HepG2 (cell line): ENCODE measurements at regions not wholly inside any gene's neighbourhood (a gene's known extent, or its start where the extent isn't known, plus 50 kb on each side); places are given as distances from the start of the nearest gene placed in this dataset.

ENCODE experiments used
- ATAC-seq: fragments of 200-7000 bp; cut with Tn5 transposase; 3 replicates; pipeline ENCODE4 v1.9.1; 2020; ENCODE audit warnings: mild to moderate bottlenecking, moderate library complexity
- BruUV-seq: library from RNA; stranded (reverse); fragments of 400-500 nt; replicated peaks from 2 replicates; lab custom pipeline; 2021; lab: Mats Ljungman, UMichigan
- CTCF ChIA-PET: fragments of 300-600 bp; formaldehyde crosslinking; extraction: SDS; loops from one replicate; lab custom pipeline; 2021; ENCODE audit warnings: low total read pairs, inconsistent platforms, low intra/inter-chr PET ratio; lab: Yijun Ruan, JAX
- POLR2A ChIA-PET: fragments of 350-600 bp; sonication (Branson Sonifier 250); formaldehyde crosslinking; loops from one replicate; lab custom pipeline; 2020; ENCODE audit warnings: antibody characterized with exemption, inconsistent platforms; lab: Yijun Ruan, JAX
- DNase-seq: peaks from one replicate; pipeline ENCODE4 v3.0.0-alpha.2; 2015; ENCODE audit warnings: low spot score
- FAIRE-seq: peaks from 3 replicates; lab custom pipeline; 2011; peaks lifted over from hg19 to GRCh38; lab: Jason Lieb, UNC
- H2AFZ ChIP-seq: one replicate; pipeline ENCODE4 v1.6.1; 2011; ENCODE audit warnings: low read length, inconsistent platforms
- H3K27ac ChIP-seq: fragments of 300-600 bp; 3 replicates; pipeline ENCODE4 v1.8.0; 2011; ENCODE audit warnings: mixed run types, mild to moderate bottlenecking, mixed read lengths, low read length, inconsistent platforms; ENCODE audit not compliant: insufficient read depth; ENCODE audit errors: extremely low read length
- H3K27me3 ChIP-seq, 2 experiments: fragments of 200-600 bp in 1 of 2; 2 replicates in 1 of 2; 3 replicates in 1 of 2; pipeline versions ENCODE4 v1.6.0 to v1.8.0; 2011; ENCODE audit warnings: low read length in 2 of 2, mild to moderate bottlenecking in 2 of 2, moderate library complexity in 2 of 2, inconsistent platforms in 1 of 2; ENCODE audit not compliant: insufficient read depth in 2 of 2, control insufficient read depth in 1 of 2
- H3K36me3 ChIP-seq, 2 experiments: fragments of 200-600 bp in 1 of 2; replicated peaks in 1 of 2; 2 replicates in 1 of 2; 3 replicates in 1 of 2; pipeline versions ENCODE4 v1.5.1 to v1.8.0; 2011; ENCODE audit warnings: low read length in 2 of 2, inconsistent platforms in 1 of 2; ENCODE audit not compliant: insufficient read depth in 2 of 2, control insufficient read depth in 1 of 2
- H3K4me1 ChIP-seq: 2 replicates; pipeline ENCODE4 v1.5.1; 2012; ENCODE audit warnings: low read length, inconsistent platforms; ENCODE audit not compliant: insufficient read depth
- H3K4me2 ChIP-seq: 2 replicates; pipeline ENCODE4 v1.6.0; 2011; ENCODE audit warnings: low read depth, low read length, inconsistent platforms
- H3K4me3 ChIP-seq, 3 experiments: fragments of 200-600 bp in 1 of 3; sonication (generic), shearing (Covaris generic) in 1 of 3; replicated peaks in 1 of 3; 2 replicates each; pipeline ENCODE4 v1.5.1; 2011 to 2016; ENCODE audit warnings: low read length in 3 of 3, inconsistent platforms in 2 of 3, low read depth in 2 of 3, mild to moderate bottlenecking in 2 of 3, control low read depth in 1 of 3, mixed read lengths in 1 of 3; ENCODE audit not compliant: insufficient read depth in 1 of 3
- H3K79me2 ChIP-seq: one replicate; pipeline ENCODE4 v1.6.1; 2011; ENCODE audit warnings: low read length, inconsistent platforms; ENCODE audit not compliant: insufficient read depth
- H3K9ac ChIP-seq: 2 replicates; pipeline ENCODE4 v1.6.0; 2011; ENCODE audit warnings: mild to moderate bottlenecking, low read depth, low read length, inconsistent platforms; ENCODE audit not compliant: insufficient read depth
- H3K9me3 ChIP-seq: 2 replicates; pipeline ENCODE4 v1.5.1; 2012; ENCODE audit warnings: mild to moderate bottlenecking, low read length
- H4K20me1 ChIP-seq: 2 replicates; pipeline ENCODE4 v1.6.0; 2011; ENCODE audit warnings: inconsistent platforms, mild to moderate bottlenecking, low read length, moderate library complexity; ENCODE audit not compliant: insufficient read depth
- MNT ChIP-seq: fragments of 450-650 bp; IDR thresholded peaks from 2 replicates; pipeline ENCODE4 v1.6.1; 2016
- ZBTB7B ChIP-seq: sonication (generic); formaldehyde crosslinking; IDR thresholded peaks from 2 replicates; pipeline ENCODE4 v1.4.0; 2020; ENCODE audit warnings: missing genetic modification reagents
- ZNF282 ChIP-seq: fragments of 450-650 bp; IDR thresholded peaks from 2 replicates; pipeline ENCODE4 v1.6.1; 2018; ENCODE audit not compliant: partially characterized antibody
- ZNF30 ChIP-seq: sonication (generic); formaldehyde crosslinking; IDR thresholded peaks from 2 replicates; pipeline ENCODE4 v1.5.0; 2020; ENCODE audit warnings: mild to moderate bottlenecking, missing genetic modification reagents
- ZNF629 ChIP-seq: sonication (generic); formaldehyde crosslinking; conservative IDR thresholded peaks from 2 replicates; pipeline ENCODE4 v1.5.0; 2020; ENCODE audit warnings: missing genetic modification reagents
- ZNF660 ChIP-seq: sonication (generic); formaldehyde crosslinking; IDR thresholded peaks from 2 replicates; pipeline ENCODE4 v1.5.1; 2020; ENCODE audit warnings: mild to moderate bottlenecking, low read depth, missing genetic modification reagents, borderline replicate concordance
- ZNF749 ChIP-seq: sonication (generic); formaldehyde crosslinking; IDR thresholded peaks from 2 replicates; pipeline ENCODE4 v1.8.0; 2022; ENCODE audit warnings: mild to moderate bottlenecking, missing genetic modification reagents, moderate library complexity, borderline replicate concordance
- WGBS: methylation state at CpG from one replicate; pipeline ENCODE4 v1.1.6; 2017; ENCODE audit warnings: low lambda C conversion rate; 5-methylcytosine and 5-hydroxymethylcytosine counted together
- in situ Hi-C: cut with HindIII; loops from 2 replicates; pipeline ENCODE4 v1.10.0; 2017; ENCODE audit warnings: low pct_unique_long_range_greater_than_20kb; ENCODE audit not compliant: extremely low pct_ligation_motif_present
- intact Hi-C: fragments of 100-400 bp; cut with micrococcal nuclease; formaldehyde crosslinking; loops from one replicate; pipeline ENCODE4 v1.10.0; 2022; ENCODE audit not compliant: unreplicated experiment

DNA sequence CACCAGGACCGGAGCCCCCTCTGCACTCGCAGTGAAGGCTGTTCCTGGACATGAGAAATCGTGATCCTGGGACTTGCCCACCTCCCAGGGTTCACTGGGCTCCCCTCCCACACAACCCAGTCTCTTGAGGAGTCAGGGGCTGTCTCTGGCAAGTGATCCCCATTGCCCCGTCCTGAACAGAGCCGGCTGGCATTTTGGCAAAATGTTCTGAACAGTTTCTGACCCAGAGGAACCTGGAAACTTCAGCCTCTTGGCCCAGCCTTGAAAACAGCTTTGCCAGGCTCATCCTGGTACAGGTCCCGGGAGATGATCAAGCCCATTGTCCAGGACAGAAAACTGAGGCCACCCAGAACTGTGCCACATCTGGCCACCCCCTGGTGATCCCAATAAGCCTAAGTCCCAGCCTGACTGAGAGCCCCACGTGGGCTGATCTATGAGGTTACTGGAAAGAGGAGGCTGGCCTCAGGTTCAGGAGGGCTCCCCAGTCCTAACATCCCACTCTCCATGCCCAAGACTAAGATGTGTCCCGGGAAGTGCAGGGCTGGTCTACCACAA lies 115.7 kb downstream of the OAT start:
- no peaks in the 10 kb centered on the region for H3K79me2 ChIP-seq
- H3K9ac ChIP-seq = no peak overlapping the region
- TF ChIP-seq ZNF749 (CRISPR knock-in tag) (no peak), ZNF30 (CRISPR knock-in tag) (no peak), ZNF629 (CRISPR knock-in tag) (peak; percentile 45; the same call in 1 of the 2 replicates), ZNF660 (CRISPR knock-in tag) (no peak), ZNF282 (no peak)
- ChIA-PET CTCF (no interaction called here), POLR2A (no interaction called here)
- intact Hi-C loops = no loop called here
- H3K27ac ChIP-seq = no peak overlapping the region
- ATAC-seq (no peak), FAIRE-seq (no peak), DNase-seq (no peak)
- H3K4me2 ChIP-seq = no peak overlapping the region
- H3K4me3 ChIP-seq = no peak overlapping the region
- H3K36me3 ChIP-seq = no peaks in the 10 kb centered on the region
- WGBS = 4% methylated on average over 8 of the region's 8 CpGs
- peaks cover 29% of the 10 kb centered on the region for H3K9me3 ChIP-seq
- no peaks in the 10 kb centered on the region for H3K4me1 ChIP-seq
- H4K20me1 ChIP-seq = no peaks in the 10 kb centered on the region
- in situ Hi-C loops = no loop called here
- no TSS peak for BruUV-seq
- H2AFZ ChIP-seq = no peak overlapping the region
- H3K27me3 ChIP-seq = peaks cover 0 to 1% of the 10 kb centered on the region in 2 experiments; a peak in 1 of 5 replicates

DNA sequence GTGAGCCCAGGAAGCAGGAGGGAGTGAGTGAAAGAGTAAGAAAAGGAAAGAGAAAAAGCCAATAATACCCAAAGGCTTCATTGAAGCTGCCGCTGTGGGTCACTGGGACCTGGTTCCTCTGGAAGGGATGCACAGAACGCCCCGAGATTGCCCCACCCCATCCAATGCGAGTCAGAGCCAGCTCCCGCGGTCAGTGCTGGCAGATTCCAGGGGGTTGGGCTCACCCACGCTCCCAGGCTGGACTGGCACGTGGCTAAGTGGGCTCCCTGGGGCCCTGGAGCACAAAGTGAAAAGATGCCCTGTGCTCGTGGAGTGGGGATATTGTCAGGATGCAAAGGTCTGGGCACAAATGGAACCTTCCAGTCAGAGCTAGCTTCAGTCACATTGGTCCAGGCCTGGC lies 117.0 kb downstream of the OAT start:
- intact Hi-C loops (no loop called here), in situ Hi-C loops (no loop called here)
- WGBS = 12% methylated on average over 8 of the region's 9 CpGs
- Histone ChIP-seq H3K4me2 (no peak overlapping the region), H3K36me3 (no peaks in the 10 kb centered on the region), H3K4me3 (no peak overlapping the region), H3K4me1 (no peaks in the 10 kb centered on the region), H3K27ac (no peak overlapping the region), H4K20me1 (no peaks in the 10 kb centered on the region), H3K9me3 (peaks cover 29% of the 10 kb centered on the region), H2AFZ (no peak overlapping the region), H3K79me2 (no peaks in the 10 kb centered on the region), H3K9ac (no peak overlapping the region), H3K27me3 (peaks cover 0 to 1% of the 10 kb centered on the region in 2 experiments; a peak in 1 of 5 replicates)
- TF ChIP-seq ZBTB7B (CRISPR knock-in tag) (no peak), MNT (peak; percentile 29; the same call in 1 of the 2 replicates)
- DNase-seq (no peak), ATAC-seq (no peak), FAIRE-seq (no peak)
- ChIA-PET POLR2A (no interaction called here), CTCF (no interaction called here)
- no TSS peak for BruUV-seq
